PC-9 (cell line): ENCODE measurements at regions not wholly inside any gene's neighbourhood (a gene's known extent, or its start where the extent isn't known, plus 50 kb on each side); places are given as distances from the start of the nearest gene placed in this dataset.
"Not testable (repeated sequence)": the region's sequence is repeated elsewhere in the genome, so short reads cannot be mapped to it uniquely, and the experiment has no call there.

Experiments
- BruUV-seq: library from RNA; stranded (reverse); fragments of 400-500 nt; replicated peaks from 2 replicates; lab custom pipeline; 2021; lab: Mats Ljungman, UMichigan
- CTCF ChIA-PET: fragments of 300-600 bp; sonication (Branson Sonifier 250); formaldehyde crosslinking; loops from one replicate; lab custom pipeline; 2022; ENCODE audit warnings: antibody characterized with exemption; lab: Charles Lee
- POLR2A ChIA-PET: fragments of 300-600 bp; sonication (Branson Sonifier 250); formaldehyde crosslinking; loops from one replicate; lab custom pipeline; 2022; ENCODE audit warnings: antibody characterized with exemption; ENCODE audit not compliant: unreplicated experiment; lab: Charles Lee
- DNase-seq, 2 experiments: peaks; one replicate each; pipeline versions ENCODE4 v3.0.0 to v3.0.0-alpha.2; 2015 to 2022; ENCODE audit warnings: mixed read lengths in 1 of 2
- H2AFZ ChIP-seq: fragments of 200-600 bp; sonication (generic); 2 replicates; pipeline ENCODE4 v1.8.1; 2017; ENCODE audit warnings: antibody characterized with exemption
- H3F3A ChIP-seq: fragments of 200-600 bp; sonication (generic); 2 replicates; pipeline ENCODE4 v1.8.1; 2017; ENCODE audit warnings: antibody characterized with exemption, mild to moderate bottlenecking, low read depth; ENCODE audit not compliant: insufficient read depth
- H3K27ac ChIP-seq: fragments of 200-600 bp; sonication (generic); 2 replicates; pipeline ENCODE4 v1.6.1; 2016; ENCODE audit warnings: mixed run types
- H3K27me3 ChIP-seq: fragments of 200-600 bp; sonication (generic); 2 replicates; pipeline ENCODE4 v1.6.1; 2016; ENCODE audit warnings: low read depth, mixed run types; ENCODE audit not compliant: insufficient read depth
- H3K36me3 ChIP-seq: fragments of 200-600 bp; sonication (generic); 2 replicates; pipeline ENCODE4 v1.6.1; 2016; ENCODE audit warnings: low read depth, mixed run types
- H3K4me1 ChIP-seq: fragments of 200-600 bp; sonication (generic); replicated peaks from 2 replicates; pipeline ENCODE4 v1.6.1; 2016; ENCODE audit warnings: mixed run types; ENCODE audit not compliant: insufficient read depth
- H3K4me2 ChIP-seq: fragments of 200-600 bp; sonication (generic); 2 replicates; pipeline ENCODE4 v1.6.1; 2017; ENCODE audit warnings: mixed run types
- H3K4me3 ChIP-seq: fragments of 200-600 bp; sonication (generic); 2 replicates; pipeline ENCODE4 v1.6.1; 2016; ENCODE audit warnings: mixed run types
- H3K79me2 ChIP-seq: fragments of 200-600 bp; sonication (generic); 2 replicates; pipeline ENCODE4 v1.6.1; 2017; ENCODE audit warnings: low read depth, mixed run types
- H3K9me2 ChIP-seq: fragments of 200-600 bp; sonication (generic); 2 replicates; pipeline ENCODE4 v1.8.1; 2017; ENCODE audit warnings: mild to moderate bottlenecking; ENCODE audit not compliant: insufficient read depth
- H3K9me3 ChIP-seq: fragments of 200-600 bp; sonication (generic); 2 replicates; pipeline ENCODE4 v1.8.1; 2016; ENCODE audit warnings: low read depth; ENCODE audit not compliant: insufficient read depth
- H4K20me1 ChIP-seq: fragments of 200-600 bp; sonication (generic); 2 replicates; pipeline ENCODE4 v1.8.1; 2017; ENCODE audit not compliant: insufficient read depth
- EZH2 ChIP-seq: fragments of 200-600 bp; sonication (generic); IDR thresholded peaks from 2 replicates; pipeline ENCODE4 v1.8.0; 2017; ENCODE audit warnings: antibody characterized with exemption, low read depth
- intact Hi-C: fragments of 100-400 bp; cut with micrococcal nuclease; formaldehyde crosslinking; loops from one replicate; pipeline ENCODE4 v1.10.0; 2022; ENCODE audit not compliant: unreplicated experiment
- TF ChIP-seq, protein P1 (sequence below): fragments of 200-600 bp; sonication (generic); conservative IDR thresholded peaks from 2 replicates; pipeline ENCODE4 v1.6.1; 2017; ENCODE audit warnings: mixed run types, antibody characterized with exemption, mild to moderate bottlenecking, moderate library complexity

DNA sequence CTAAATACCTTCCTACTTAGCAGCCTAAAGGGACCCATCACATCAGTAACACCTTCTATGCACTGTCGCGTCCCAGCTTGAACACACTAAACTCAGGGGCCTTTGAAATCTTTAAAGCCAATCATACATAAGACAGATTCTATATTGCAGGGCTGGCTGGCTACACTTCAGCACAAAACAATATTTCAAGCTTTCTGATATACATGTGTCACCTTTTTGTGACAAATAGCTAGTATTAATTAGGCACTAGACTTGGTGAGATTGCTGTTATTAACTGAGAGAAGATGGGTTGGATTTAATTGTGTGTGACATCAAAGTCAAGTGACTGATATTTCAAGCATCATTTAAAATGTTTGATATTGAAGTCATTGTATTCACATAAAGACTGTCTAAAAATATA, 148.4 kb downstream of the ZIC4 start:
- BruUV-seq, result no TSS peak
- Histone ChIP-seq H3F3A (no peaks in the 10 kb centered on the region), H3K27ac (no peak overlapping the region), H3K36me3 (no peaks in the 10 kb centered on the region), H3K4me3 (no peak overlapping the region), H3K27me3 (no peaks in the 10 kb centered on the region), H3K4me2 (no peak overlapping the region), H3K79me2 (no peaks in the 10 kb centered on the region), H3K9me3 (no peaks in the 10 kb centered on the region), H2AFZ (no peak overlapping the region), H3K9me2 (no peaks in the 10 kb centered on the region), H3K4me1 (no peaks in the 10 kb centered on the region), H4K20me1 (no peaks in the 10 kb centered on the region)
- CTCF ChIA-PET, result no interaction called here
- TF ChIP-seq, protein P1, sequence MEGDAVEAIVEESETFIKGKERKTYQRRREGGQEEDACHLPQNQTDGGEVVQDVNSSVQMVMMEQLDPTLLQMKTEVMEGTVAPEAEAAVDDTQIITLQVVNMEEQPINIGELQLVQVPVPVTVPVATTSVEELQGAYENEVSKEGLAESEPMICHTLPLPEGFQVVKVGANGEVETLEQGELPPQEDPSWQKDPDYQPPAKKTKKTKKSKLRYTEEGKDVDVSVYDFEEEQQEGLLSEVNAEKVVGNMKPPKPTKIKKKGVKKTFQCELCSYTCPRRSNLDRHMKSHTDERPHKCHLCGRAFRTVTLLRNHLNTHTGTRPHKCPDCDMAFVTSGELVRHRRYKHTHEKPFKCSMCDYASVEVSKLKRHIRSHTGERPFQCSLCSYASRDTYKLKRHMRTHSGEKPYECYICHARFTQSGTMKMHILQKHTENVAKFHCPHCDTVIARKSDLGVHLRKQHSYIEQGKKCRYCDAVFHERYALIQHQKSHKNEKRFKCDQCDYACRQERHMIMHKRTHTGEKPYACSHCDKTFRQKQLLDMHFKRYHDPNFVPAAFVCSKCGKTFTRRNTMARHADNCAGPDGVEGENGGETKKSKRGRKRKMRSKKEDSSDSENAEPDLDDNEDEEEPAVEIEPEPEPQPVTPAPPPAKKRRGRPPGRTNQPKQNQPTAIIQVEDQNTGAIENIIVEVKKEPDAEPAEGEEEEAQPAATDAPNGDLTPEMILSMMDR, result no peak
- TF ChIP-seq EZH2, result no peak
- POLR2A ChIA-PET, result no interaction called here
- no peak for DNase-seq
- intact Hi-C loops, result no loop called here

DNA sequence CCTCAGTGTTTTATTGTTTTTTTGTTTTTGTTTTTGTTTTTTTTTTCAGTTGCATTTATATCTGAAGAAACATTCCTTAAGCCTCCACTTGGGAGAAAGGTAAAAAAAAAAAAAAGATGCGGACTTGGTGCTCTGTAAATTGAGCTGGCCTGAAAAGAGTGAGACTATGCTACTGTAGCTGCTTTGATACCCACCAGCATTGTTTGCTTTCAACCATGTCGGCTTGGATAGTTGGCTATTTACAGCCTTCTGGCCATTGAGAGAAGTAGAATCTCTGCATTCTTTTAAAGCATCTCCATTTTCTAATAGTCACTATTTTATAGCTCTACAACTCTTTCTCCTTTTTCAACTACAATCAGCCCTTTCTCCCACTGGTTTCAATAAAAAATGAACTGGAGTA, 149.6 kb downstream of the ZIC4 start:
- BruUV-seq, result no TSS peak
- DNase-seq, result no peak
- Histone ChIP-seq H3K27ac (no peak overlapping the region), H3K79me2 (no peaks in the 10 kb centered on the region), H2AFZ (no peak overlapping the region), H4K20me1 (no peaks in the 10 kb centered on the region), H3K9me2 (no peaks in the 10 kb centered on the region), H3K36me3 (no peaks in the 10 kb centered on the region), H3K27me3 (no peaks in the 10 kb centered on the region), H3F3A (no peaks in the 10 kb centered on the region), H3K4me3 (no peak overlapping the region), H3K9me3 (no peaks in the 10 kb centered on the region), H3K4me1 (no peaks in the 10 kb centered on the region), H3K4me2 (no peak overlapping the region)
- POLR2A ChIA-PET, result no interaction called here
- CTCF ChIA-PET, result interaction anchor here (0.6 kb wide), 1 partner anchor 31 kb away, joined by 7 read pairs; no protein-coding TSS in a partner anchor
- intact Hi-C loops, result no loop called here
- TF ChIP-seq EZH2, result no peak
- TF ChIP-seq, protein P1, result no peak

GRCh38 chr3:147246906-147247305, 159.4 kb downstream of the ZIC4 start:
- DNase-seq, result no peak
- no peak overlapping the region for H3K4me2 ChIP-seq
- H3K4me1 ChIP-seq, result no peaks in the 10 kb centered on the region
- no peaks in the 10 kb centered on the region for H4K20me1 ChIP-seq
- ChIA-PET POLR2A (no interaction called here), CTCF (no interaction called here)
- no peaks in the 10 kb centered on the region for H3F3A ChIP-seq
- intact Hi-C loops, result no loop called here
- TF ChIP-seq, protein P1, result no peak
- TF ChIP-seq EZH2, result no peak
- H3K4me3 ChIP-seq, result no peak overlapping the region
- H3K9me3 ChIP-seq, result no peaks in the 10 kb centered on the region
- H3K36me3 ChIP-seq, result no peaks in the 10 kb centered on the region
- no TSS peak for BruUV-seq
- H3K27me3 ChIP-seq, result no peaks in the 10 kb centered on the region
- no peaks in the 10 kb centered on the region for H3K79me2 ChIP-seq
- no peak overlapping the region for H3K27ac ChIP-seq
- H2AFZ ChIP-seq, result no peak overlapping the region
- no peaks in the 10 kb centered on the region for H3K9me2 ChIP-seq

DNA sequence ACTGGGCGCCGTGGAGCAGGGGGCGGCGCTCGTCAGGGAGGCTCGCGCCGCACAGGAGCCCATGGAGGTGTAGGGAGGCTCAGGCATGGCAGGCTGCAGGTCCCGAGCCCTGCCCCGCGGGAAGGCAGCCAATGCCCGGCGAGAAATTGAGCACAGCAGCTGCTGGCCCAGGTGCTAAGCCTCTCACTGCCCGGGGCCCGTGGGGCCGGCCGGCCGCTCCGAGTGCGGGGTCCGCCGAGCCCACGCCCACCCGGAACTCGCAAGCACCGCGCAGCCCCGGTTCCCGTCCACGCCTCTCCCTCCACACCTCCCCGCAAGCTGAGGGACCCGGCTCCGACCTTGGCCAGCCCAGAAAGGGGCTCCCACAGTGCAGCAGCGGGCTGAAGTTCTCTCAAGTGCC, 160.7 kb downstream of the ZIC4 start:
- CTCF ChIA-PET, intact Hi-C loops, POLR2A ChIA-PET, H3K4me1 ChIP-seq, H3K36me3 ChIP-seq, H3K79me2 ChIP-seq, H3K9me2 ChIP-seq, H2AFZ ChIP-seq, H3K27me3 ChIP-seq, H3K9me3 ChIP-seq, DNase-seq, BruUV-seq, H3F3A ChIP-seq, H3K27ac ChIP-seq, H4K20me1 ChIP-seq, H3K4me2 ChIP-seq, H3K4me3 ChIP-seq: not testable (repeated sequence)

DNA sequence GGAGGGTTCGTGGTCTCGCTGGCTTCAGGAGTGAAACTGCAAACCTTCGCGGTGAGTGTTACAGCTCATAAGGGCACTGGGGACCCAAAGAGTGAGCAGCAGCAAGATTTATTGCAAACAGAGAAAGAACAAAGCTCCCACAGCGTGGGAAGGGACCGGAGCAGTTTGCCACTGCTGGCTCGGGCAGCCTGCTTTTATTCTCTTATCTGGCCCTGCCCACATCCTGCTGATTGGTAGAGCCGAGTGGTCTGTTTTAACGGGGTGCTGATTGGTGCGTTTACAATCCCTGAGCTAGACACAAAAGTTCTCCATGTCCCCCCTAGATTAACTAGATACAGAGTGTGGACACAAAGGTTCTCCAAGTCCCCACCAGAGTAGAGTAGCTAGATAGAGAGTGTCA, 161.3 kb downstream of the ZIC4 start:
- DNase-seq, H3K4me1 ChIP-seq, H3K36me3 ChIP-seq, H3K4me3 ChIP-seq, CTCF ChIA-PET, H2AFZ ChIP-seq, H3K9me3 ChIP-seq, H3K9me2 ChIP-seq, H3K27ac ChIP-seq, H3K27me3 ChIP-seq, intact Hi-C loops, H3K79me2 ChIP-seq, H3K4me2 ChIP-seq, H3F3A ChIP-seq, POLR2A ChIA-PET, H4K20me1 ChIP-seq, BruUV-seq: not testable (repeated sequence)
